PC-9 (cell line): ENCODE measurements at regions not wholly inside any gene's neighbourhood (a gene's known extent, or its start where the extent isn't known, plus 50 kb on each side); places are given as distances from the start of the nearest gene placed in this dataset.

ENCODE experiments used
- BruUV-seq: library from RNA; stranded (reverse); fragments of 400-500 nt; replicated peaks from 2 replicates; lab custom pipeline; 2021; lab: Mats Ljungman, UMichigan
- CTCF ChIA-PET: fragments of 300-600 bp; sonication (Branson Sonifier 250); formaldehyde crosslinking; loops from one replicate; lab custom pipeline; 2022; ENCODE audit warnings: antibody characterized with exemption; lab: Charles Lee
- POLR2A ChIA-PET: fragments of 300-600 bp; sonication (Branson Sonifier 250); formaldehyde crosslinking; loops from one replicate; lab custom pipeline; 2022; ENCODE audit warnings: antibody characterized with exemption; ENCODE audit not compliant: unreplicated experiment; lab: Charles Lee
- DNase-seq, 2 experiments: peaks; one replicate each; pipeline versions ENCODE4 v3.0.0 to v3.0.0-alpha.2; 2015 to 2022; ENCODE audit warnings: mixed read lengths in 1 of 2
- H2AFZ ChIP-seq: fragments of 200-600 bp; sonication (generic); 2 replicates; pipeline ENCODE4 v1.8.1; 2017; ENCODE audit warnings: antibody characterized with exemption
- H3F3A ChIP-seq: fragments of 200-600 bp; sonication (generic); 2 replicates; pipeline ENCODE4 v1.8.1; 2017; ENCODE audit warnings: antibody characterized with exemption, mild to moderate bottlenecking, low read depth; ENCODE audit not compliant: insufficient read depth
- H3K27ac ChIP-seq: fragments of 200-600 bp; sonication (generic); 2 replicates; pipeline ENCODE4 v1.6.1; 2016; ENCODE audit warnings: mixed run types
- H3K27me3 ChIP-seq: fragments of 200-600 bp; sonication (generic); 2 replicates; pipeline ENCODE4 v1.6.1; 2016; ENCODE audit warnings: low read depth, mixed run types; ENCODE audit not compliant: insufficient read depth
- H3K36me3 ChIP-seq: fragments of 200-600 bp; sonication (generic); 2 replicates; pipeline ENCODE4 v1.6.1; 2016; ENCODE audit warnings: low read depth, mixed run types
- H3K4me1 ChIP-seq: fragments of 200-600 bp; sonication (generic); replicated peaks from 2 replicates; pipeline ENCODE4 v1.6.1; 2016; ENCODE audit warnings: mixed run types; ENCODE audit not compliant: insufficient read depth
- H3K4me2 ChIP-seq: fragments of 200-600 bp; sonication (generic); 2 replicates; pipeline ENCODE4 v1.6.1; 2017; ENCODE audit warnings: mixed run types
- H3K4me3 ChIP-seq: fragments of 200-600 bp; sonication (generic); 2 replicates; pipeline ENCODE4 v1.6.1; 2016; ENCODE audit warnings: mixed run types
- H3K79me2 ChIP-seq: fragments of 200-600 bp; sonication (generic); 2 replicates; pipeline ENCODE4 v1.6.1; 2017; ENCODE audit warnings: low read depth, mixed run types
- H3K9me2 ChIP-seq: fragments of 200-600 bp; sonication (generic); 2 replicates; pipeline ENCODE4 v1.8.1; 2017; ENCODE audit warnings: mild to moderate bottlenecking; ENCODE audit not compliant: insufficient read depth
- H3K9me3 ChIP-seq: fragments of 200-600 bp; sonication (generic); 2 replicates; pipeline ENCODE4 v1.8.1; 2016; ENCODE audit warnings: low read depth; ENCODE audit not compliant: insufficient read depth
- H4K20me1 ChIP-seq: fragments of 200-600 bp; sonication (generic); 2 replicates; pipeline ENCODE4 v1.8.1; 2017; ENCODE audit not compliant: insufficient read depth
- CTCF ChIP-seq: fragments of 200-600 bp; sonication (generic); conservative IDR thresholded peaks from 2 replicates; pipeline ENCODE4 v1.6.1; 2017; ENCODE audit warnings: mixed run types, antibody characterized with exemption, mild to moderate bottlenecking, moderate library complexity
- EZH2 ChIP-seq: fragments of 200-600 bp; sonication (generic); IDR thresholded peaks from 2 replicates; pipeline ENCODE4 v1.8.0; 2017; ENCODE audit warnings: antibody characterized with exemption, low read depth
- intact Hi-C: fragments of 100-400 bp; cut with micrococcal nuclease; formaldehyde crosslinking; loops from one replicate; pipeline ENCODE4 v1.10.0; 2022; ENCODE audit not compliant: unreplicated experiment

DNA sequence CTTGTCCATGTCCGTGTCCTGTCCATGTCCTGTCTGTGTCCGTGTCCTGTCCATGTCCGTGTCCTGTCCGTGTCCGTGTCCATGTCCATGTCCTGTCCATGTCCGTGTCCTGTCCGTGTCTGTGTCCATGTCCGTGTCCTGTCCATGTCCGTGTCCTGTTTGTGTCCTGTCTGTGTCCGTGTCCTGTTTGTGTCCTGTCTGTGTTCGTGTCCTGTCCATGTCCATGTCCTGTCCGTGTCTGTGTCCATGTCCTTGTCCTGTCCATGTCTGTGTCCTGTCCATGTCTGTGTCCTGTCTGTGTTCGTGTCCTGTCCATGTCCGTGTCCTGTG lies 55.0 kb upstream of the BHLHE23 start:
- Histone ChIP-seq H3K36me3 (no peaks in the 10 kb centered on the region), H3K4me2 (no peak overlapping the region), H3K79me2 (no peaks in the 10 kb centered on the region), H2AFZ (no peak overlapping the region), H3K27ac (no peak overlapping the region), H3K4me1 (no peaks in the 10 kb centered on the region), H3K4me3 (no peak overlapping the region), H3F3A (peaks cover 6% of the 10 kb centered on the region; the same call in 1 of the 2 replicates), H3K9me3 (no peaks in the 10 kb centered on the region; the same call in 1 of the 2 replicates), H4K20me1 (no peaks in the 10 kb centered on the region), H3K9me2 (no peaks in the 10 kb centered on the region), H3K27me3 (peaks cover 100% of the 10 kb centered on the region)
- ChIA-PET CTCF (no interaction called here), POLR2A (no interaction called here)
- no peak for DNase-seq
- intact Hi-C loops: no loop called here
- TF ChIP-seq CTCF (no peak), EZH2 (no peak)
- no TSS peak for BruUV-seq

GRCh38 chr20:63061051-63061770 lies 54.4 kb upstream of the BHLHE23 start:
- ChIA-PET POLR2A (no interaction called here), CTCF (no interaction called here)
- no peaks in the 10 kb centered on the region for H3K36me3 ChIP-seq
- BruUV-seq: no TSS peak
- H3K4me2 ChIP-seq: no peak overlapping the region
- H3K4me1 ChIP-seq: no peaks in the 10 kb centered on the region
- no peaks in the 10 kb centered on the region; the same call in 1 of the 2 replicates for H4K20me1 ChIP-seq
- H3K9me2 ChIP-seq: no peaks in the 10 kb centered on the region
- H3K79me2 ChIP-seq: no peaks in the 10 kb centered on the region
- intact Hi-C loops: no loop called here
- peaks cover 96% of the 10 kb centered on the region for H3K27me3 ChIP-seq
- DNase-seq: no peak
- H3K4me3 ChIP-seq: no peak overlapping the region
- H2AFZ ChIP-seq: no peak overlapping the region
- H3K27ac ChIP-seq: no peak overlapping the region
- H3K9me3 ChIP-seq: no peaks in the 10 kb centered on the region; the same call in 1 of the 2 replicates
- TF ChIP-seq EZH2 (no peak), CTCF (no peak)
- peaks cover 6% of the 10 kb centered on the region; the same call in 1 of the 2 replicates for H3F3A ChIP-seq

DNA sequence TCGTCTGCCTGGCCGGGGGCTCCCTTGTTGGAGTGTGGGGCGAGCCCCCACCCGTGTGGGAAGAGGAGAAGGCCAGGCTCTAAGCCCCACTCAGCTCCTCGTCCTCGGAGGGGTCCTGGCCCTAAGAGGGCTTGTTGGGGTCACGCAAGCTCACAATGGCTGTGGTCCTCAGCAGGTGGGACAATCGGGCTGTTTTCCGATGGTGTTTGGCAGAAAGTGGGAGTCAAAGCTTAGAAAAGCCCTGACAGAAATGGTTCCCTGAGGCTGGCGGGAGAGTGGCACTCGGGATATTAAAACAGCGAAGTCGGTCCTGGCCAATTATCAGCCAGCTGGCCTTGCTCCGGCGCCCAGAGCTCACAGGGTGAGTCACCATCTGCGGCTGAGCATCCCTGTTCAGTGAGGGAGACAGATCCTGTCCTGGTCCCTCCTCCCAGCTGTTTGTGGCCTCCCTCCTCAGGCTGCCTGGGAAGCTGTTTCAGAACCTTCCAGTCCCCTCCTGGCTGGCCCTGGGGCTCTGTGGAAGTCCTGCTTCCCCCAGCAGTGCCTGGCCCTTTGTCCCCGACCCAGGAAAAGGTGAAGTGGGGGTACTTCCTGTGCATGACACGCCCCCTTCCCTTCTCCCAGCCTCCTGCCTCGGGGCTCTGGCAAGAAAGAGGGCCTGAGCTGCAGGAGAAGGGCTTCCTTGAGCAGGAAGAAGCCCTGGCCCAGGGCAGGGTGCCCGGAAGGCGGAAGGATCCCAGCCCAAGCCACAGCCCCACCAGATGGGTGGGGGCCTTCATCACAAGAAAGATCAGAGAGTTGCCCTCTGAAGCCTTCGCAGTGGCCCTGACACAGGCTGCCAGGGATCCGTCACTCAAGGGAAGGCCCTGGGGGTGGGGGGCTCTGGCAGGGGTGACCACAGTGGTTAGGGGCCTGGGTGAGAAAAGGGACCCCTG lies 53.6 kb upstream of the BHLHE23 start:
- DNase-seq: no peak
- intact Hi-C loops: no loop called here
- no TSS peak for BruUV-seq
- no peak overlapping the region for H3K27ac ChIP-seq
- POLR2A ChIA-PET: no interaction called here
- no peaks in the 10 kb centered on the region for H3K9me2 ChIP-seq
- H3K4me1 ChIP-seq: no peaks in the 10 kb centered on the region
- CTCF ChIA-PET: no interaction called here
- no peaks in the 10 kb centered on the region; the same call in 1 of the 2 replicates for H4K20me1 ChIP-seq
- H3K9me3 ChIP-seq: no peaks in the 10 kb centered on the region; the same call in 1 of the 2 replicates
- no peak overlapping the region for H2AFZ ChIP-seq
- TF ChIP-seq CTCF: no peak
- H3K36me3 ChIP-seq: no peaks in the 10 kb centered on the region
- H3K4me3 ChIP-seq: no peak overlapping the region
- peaks cover 96% of the 10 kb centered on the region for H3K27me3 ChIP-seq
- H3K4me2 ChIP-seq: no peak overlapping the region
- H3F3A ChIP-seq: peaks cover 6% of the 10 kb centered on the region; the same call in 1 of the 2 replicates
- no peaks in the 10 kb centered on the region for H3K79me2 ChIP-seq
